DND-41 (cell line): ENCODE measurements at regions not wholly inside any gene's neighbourhood (a gene's known extent, or its start where the extent isn't known, plus 50 kb on each side); places are given as distances from the start of the nearest gene placed in this dataset.

ENCODE experiments used
- CTCF ChIP-seq: IDR thresholded peaks from 2 replicates; pipeline ENCODE4 v1.5.1; 2012; ENCODE audit warnings: borderline replicate concordance, low read length, moderate library complexity, mild to moderate bottlenecking; ENCODE audit not compliant: poor library complexity, severe bottlenecking; ENCODE audit errors: extremely low read depth
- EZH2 ChIP-seq: IDR thresholded peaks from 3 replicates; pipeline ENCODE4 v1.6.1; 2012; ENCODE audit warnings: borderline replicate concordance, low read depth, mild to moderate bottlenecking, moderate library complexity, low read length, inconsistent platforms; ENCODE audit not compliant: severe bottlenecking

GRCh38 chr1:83800066-83800465, 198.9 kb downstream of the TTLL7 start:
- no peak for TF ChIP-seq CTCF
- no peak for TF ChIP-seq EZH2
